IMR-90 (cell line): ENCODE measurements at regions not wholly inside any gene's neighbourhood (a gene's known extent, or its start where the extent isn't known, plus 50 kb on each side); places are given as distances from the start of the nearest gene placed in this dataset.

Source experiments
- ATAC-seq: fragments of 200-7000 bp; cut with Tn5 transposase; 2 replicates; pipeline ENCODE4 v1.9.1; 2020; ENCODE audit warnings: low read depth, mild to moderate bottlenecking, moderate library complexity
- BruUV-seq: library from RNA; stranded (reverse); fragments of 400-500 nt; replicated peaks from 2 replicates; lab custom pipeline; 2021; lab: Mats Ljungman, UMichigan
- CTCF ChIA-PET: fragments of 300-600 bp; formaldehyde crosslinking; extraction: SDS; loops from one replicate; lab custom pipeline; 2021; ENCODE audit warnings: antibody characterized with exemption; lab: Yijun Ruan, JAX
- POLR2A ChIA-PET: fragments of 300-600 bp; sonication (Branson Sonifier 250); formaldehyde crosslinking; loops from one replicate; lab custom pipeline; 2022; ENCODE audit warnings: antibody characterized with exemption; ENCODE audit not compliant: unreplicated experiment; lab: Charles Lee
- DNase-seq: peaks from one replicate; pipeline ENCODE4 v3.0.0; 2013
- H2AFZ ChIP-seq: replicated peaks from 2 replicates; pipeline ENCODE3; 2013; ENCODE audit warnings: low read length, mild to moderate bottlenecking; ENCODE audit not compliant: poor library complexity
- H2AK5ac ChIP-seq: 2 replicates; pipeline ENCODE4 v1.6.1; 2013; ENCODE audit warnings: low read depth, low read length, inconsistent platforms
- H2AK9ac ChIP-seq: replicated peaks from 2 replicates; pipeline ENCODE3; 2013; ENCODE audit warnings: mild to moderate bottlenecking, low read depth, low read length, moderate library complexity; ENCODE audit not compliant: poor library complexity
- H2BK120ac ChIP-seq: 2 replicates; pipeline ENCODE4 v1.6.1; 2013; ENCODE audit warnings: low read depth, low read length, inconsistent platforms
- H2BK15ac ChIP-seq: 3 replicates; pipeline ENCODE4 v1.6.1; 2013; ENCODE audit warnings: low read depth, low read length, inconsistent platforms
- H2BK20ac ChIP-seq: 2 replicates; pipeline ENCODE4 v1.6.1; 2013; ENCODE audit warnings: low read depth, mild to moderate bottlenecking, inconsistent platforms, low read length, moderate library complexity
- H2BK5ac ChIP-seq: 2 replicates; pipeline ENCODE4 v1.6.1; 2013; ENCODE audit warnings: mild to moderate bottlenecking, low read depth, low read length, inconsistent platforms; ENCODE audit not compliant: poor library complexity, severe bottlenecking
- H3K14ac ChIP-seq: replicated peaks from 2 replicates; pipeline ENCODE4 v1.6.1; 2013; ENCODE audit warnings: low read depth, low read length, inconsistent platforms
- H3K18ac ChIP-seq: 2 replicates; pipeline ENCODE4 v1.6.1; 2013; ENCODE audit warnings: low read depth, low read length, control low read depth
- H3K23ac ChIP-seq: 2 replicates; pipeline ENCODE4 v1.6.1; 2013; ENCODE audit warnings: low read depth, low read length, inconsistent platforms
- H3K27ac ChIP-seq: 2 replicates; pipeline ENCODE4 v1.5.1; 2013; ENCODE audit warnings: mild to moderate bottlenecking, control low read depth, low read length; ENCODE audit not compliant: insufficient read depth
- H3K27me3 ChIP-seq: 2 replicates; pipeline ENCODE4 v1.6.1; 2013; ENCODE audit warnings: low read length; ENCODE audit not compliant: control insufficient read depth, insufficient read depth
- H3K36me3 ChIP-seq: 2 replicates; pipeline ENCODE4 v1.6.1; 2013; ENCODE audit warnings: low read length, mixed read lengths; ENCODE audit not compliant: control insufficient read depth, insufficient read depth
- H3K4ac ChIP-seq: 2 replicates; pipeline ENCODE4 v1.6.1; 2013; ENCODE audit warnings: low read depth, low read length, inconsistent platforms
- H3K4me1 ChIP-seq: 2 replicates; pipeline ENCODE4 v1.6.1; 2013; ENCODE audit warnings: low read length, mixed read lengths; ENCODE audit not compliant: control insufficient read depth, insufficient read depth
- H3K4me2 ChIP-seq: 2 replicates; pipeline ENCODE4 v1.6.1; 2013; ENCODE audit warnings: low read depth, mild to moderate bottlenecking, control low read depth, low read length, moderate library complexity
- H3K4me3 ChIP-seq: 2 replicates; pipeline ENCODE4 v1.5.1; 2013; ENCODE audit warnings: low read depth, mild to moderate bottlenecking, control low read depth, low read length, moderate library complexity; ENCODE audit not compliant: insufficient read depth
- H3K56ac ChIP-seq: 2 replicates; pipeline ENCODE4 v1.6.1; 2013; ENCODE audit warnings: low read length, inconsistent platforms; ENCODE audit not compliant: insufficient read depth; ENCODE audit errors: extremely low read depth
- H3K79me1 ChIP-seq, 2 experiments: 2 replicates each; pipeline ENCODE4 v1.6.1; 2013; ENCODE audit warnings: low read length in 2 of 2, inconsistent platforms in 1 of 2, low read depth in 1 of 2
- H3K9ac ChIP-seq: 2 replicates; pipeline ENCODE4 v1.6.1; 2013; ENCODE audit warnings: low read depth, low read length, control low read depth
- H3K9me1 ChIP-seq: 2 replicates; pipeline ENCODE4 v1.6.1; 2013; ENCODE audit warnings: low read length, inconsistent platforms; ENCODE audit not compliant: insufficient read depth
- H3K9me3 ChIP-seq: 2 replicates; pipeline ENCODE4 v1.6.1; 2013; ENCODE audit warnings: low read length; ENCODE audit not compliant: control insufficient read depth, insufficient read depth
- H4K20me1 ChIP-seq: 2 replicates; pipeline ENCODE4 v1.6.1; 2013; ENCODE audit warnings: low read length, inconsistent platforms; ENCODE audit not compliant: insufficient read depth
- H4K5ac ChIP-seq: 2 replicates; pipeline ENCODE4 v1.6.1; 2013; ENCODE audit warnings: mild to moderate bottlenecking, low read depth, low read length, control low read depth
- H4K8ac ChIP-seq, 2 experiments: 2 replicates each; pipeline ENCODE4 v1.6.1; 2013; ENCODE audit warnings: low read depth in 2 of 2, low read length in 2 of 2, control low read depth in 1 of 2, inconsistent platforms in 1 of 2
- H4K91ac ChIP-seq: 2 replicates; pipeline ENCODE4 v1.6.1; 2013; ENCODE audit warnings: low read depth, low read length, inconsistent platforms; ENCODE audit not compliant: insufficient read depth
- BHLHE40 ChIP-seq: fragments of 150-350 bp; IDR thresholded peaks from 2 replicates; pipeline ENCODE4 v1.6.1; 2016; ENCODE audit warnings: mild to moderate bottlenecking, low read depth, low read length
- CEBPB ChIP-seq: IDR thresholded peaks from 2 replicates; pipeline ENCODE4 v1.6.1; 2012; ENCODE audit warnings: low read depth, low read length, improper control_type of control experiment
- CHD1 ChIP-seq: IDR thresholded peaks from 2 replicates; pipeline ENCODE4 v1.6.1; 2012; ENCODE audit warnings: low read depth, low read length, improper control_type of control experiment
- FOS ChIP-seq: fragments of 150-350 bp; IDR thresholded peaks from 2 replicates; pipeline ENCODE4 v1.6.1; 2016; ENCODE audit warnings: low read depth, low read length
- MAFK ChIP-seq: IDR thresholded peaks from 2 replicates; pipeline ENCODE4 v1.6.1; 2012; ENCODE audit warnings: low read depth, low read length, improper control_type of control experiment
- MAZ ChIP-seq: IDR thresholded peaks from 2 replicates; pipeline ENCODE4 v1.6.1; 2012; ENCODE audit warnings: low read depth, mild to moderate bottlenecking, low read length, improper control_type of control experiment, moderate library complexity, borderline replicate concordance
- MXI1 ChIP-seq: IDR thresholded peaks from 2 replicates; pipeline ENCODE4 v1.6.1; 2012; ENCODE audit warnings: low read depth, mild to moderate bottlenecking, low read length, moderate library complexity, borderline replicate concordance
- NFE2L2 ChIP-seq: fragments of 150-350 bp; IDR thresholded peaks from 2 replicates; pipeline ENCODE4 v1.6.1; 2016; ENCODE audit warnings: low read depth, mild to moderate bottlenecking, low read length
- RCOR1 ChIP-seq: IDR thresholded peaks from 2 replicates; pipeline ENCODE4 v1.6.1; 2012; ENCODE audit warnings: mild to moderate bottlenecking, low read length, improper control_type of control experiment; ENCODE audit not compliant: insufficient replicate concordance
- RFX5 ChIP-seq: IDR thresholded peaks from 2 replicates; pipeline ENCODE4 v1.8.0; 2012; ENCODE audit warnings: low read depth, mild to moderate bottlenecking, low read length, moderate library complexity
- SMC3 ChIP-seq: fragments of 150-350 bp; IDR thresholded peaks from 2 replicates; pipeline ENCODE4 v1.6.1; 2016; ENCODE audit warnings: low read depth, mild to moderate bottlenecking, antibody characterized with exemption, low read length, moderate library complexity
- WGBS, 2 experiments: methylation state at CpG; one replicate each; pipeline versions ENCODE4 v1.1.5 to v1.1.7; 2013; ENCODE audit warnings: missing lambda C conversion rate in 2 of 2; ENCODE audit not compliant: insufficient read length in 1 of 2; ENCODE audit errors: extremely low coverage in 2 of 2; 5-methylcytosine and 5-hydroxymethylcytosine counted together
- dilution Hi-C: fragments of 300-500 bp; cut with HindIII; formaldehyde crosslinking; loops from one replicate; pipeline ENCODE4 v1.14.3; 2018; ENCODE audit warnings: low sequenced_read_pairs; ENCODE audit not compliant: unreplicated experiment
- in situ Hi-C: fragments of 300-500 bp; cut with MboI; formaldehyde crosslinking; loops from 3 replicates; pipeline ENCODE4 v1.14.3; 2019; ENCODE audit warnings: low sequenced_read_pairs, inconsistent platforms, mixed read lengths
- intact Hi-C: fragments of 100-400 bp; cut with micrococcal nuclease; formaldehyde crosslinking; loops from 2 replicates; pipeline ENCODE4 v1.10.0; 2022
- TF ChIP-seq, protein P1 (sequence below): fragments of 150-350 bp; IDR thresholded peaks from 2 replicates; pipeline ENCODE4 v1.6.1; 2017; ENCODE audit warnings: mild to moderate bottlenecking, antibody characterized with exemption, low read length, low read depth
- TF ChIP-seq, protein P2 (sequence below): conservative IDR thresholded peaks from 2 replicates; pipeline ENCODE4 v1.5.1; 2012; ENCODE audit warnings: mild to moderate bottlenecking, low read depth, low read length, improper control_type of control experiment

DNA sequence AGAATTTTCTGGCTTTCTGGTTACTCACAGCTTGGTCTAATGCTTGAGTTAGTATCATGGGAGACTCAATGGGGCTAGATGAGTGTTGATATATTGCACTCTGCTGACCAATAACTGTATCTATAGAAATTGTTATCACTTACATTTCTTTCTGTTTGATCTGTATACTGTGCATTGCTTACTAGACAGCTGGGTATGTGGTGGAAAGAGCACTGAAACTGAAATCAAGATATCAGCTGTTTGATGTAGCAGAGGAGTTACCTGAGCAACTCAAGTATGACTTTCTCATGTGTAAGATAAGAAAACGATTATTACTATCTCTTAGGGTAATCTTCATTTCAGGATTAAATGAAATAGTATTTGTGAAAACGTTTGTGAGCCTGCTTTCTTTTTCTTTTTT lies 183.0 kb downstream of the SLC15A5 start:
- no TSS peak for BruUV-seq
- H3K4me1 ChIP-seq = no peaks in the 10 kb centered on the region
- intact Hi-C loops = no loop called here
- WGBS, 2 experiments = 0% methylated on average over 1 of the region's 2 CpGs; no CpG with 5 or more reads in 1 of the 2 experiments
- H2BK15ac ChIP-seq = no peak overlapping the region
- no peak overlapping the region for H3K18ac ChIP-seq
- ATAC-seq (no peak), DNase-seq (no peak)
- ChIA-PET POLR2A (no interaction called here), CTCF (no interaction called here)
- no peaks in the 10 kb centered on the region for H3K9me3 ChIP-seq
- H3K9me1 ChIP-seq = no peaks in the 10 kb centered on the region
- no peak overlapping the region for H2BK20ac ChIP-seq
- H3K4ac ChIP-seq = no peak overlapping the region
- H3K4me3 ChIP-seq = no peak overlapping the region
- H3K9ac ChIP-seq = no peak overlapping the region
- H3K4me2 ChIP-seq = no peak overlapping the region
- no peaks in the 10 kb centered on the region for H3K79me1 ChIP-seq
- dilution Hi-C loops = no loop called here
- H4K20me1 ChIP-seq = no peaks in the 10 kb centered on the region
- in situ Hi-C loops = no loop called here
- no peak overlapping the region for H3K23ac ChIP-seq
- TF ChIP-seq RCOR1 (no peak), FOS (no peak), SMC3 (no peak), BHLHE40 (no peak), MXI1 (no peak), RFX5 (no peak), CEBPB (no peak), MAFK (no peak), NFE2L2 (no peak), MAZ (no peak), CHD1 (no peak)
- TF ChIP-seq, protein P1, sequence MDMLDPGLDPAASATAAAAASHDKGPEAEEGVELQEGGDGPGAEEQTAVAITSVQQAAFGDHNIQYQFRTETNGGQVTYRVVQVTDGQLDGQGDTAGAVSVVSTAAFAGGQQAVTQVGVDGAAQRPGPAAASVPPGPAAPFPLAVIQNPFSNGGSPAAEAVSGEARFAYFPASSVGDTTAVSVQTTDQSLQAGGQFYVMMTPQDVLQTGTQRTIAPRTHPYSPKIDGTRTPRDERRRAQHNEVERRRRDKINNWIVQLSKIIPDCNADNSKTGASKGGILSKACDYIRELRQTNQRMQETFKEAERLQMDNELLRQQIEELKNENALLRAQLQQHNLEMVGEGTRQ = no peak
- TF ChIP-seq, protein P2, sequence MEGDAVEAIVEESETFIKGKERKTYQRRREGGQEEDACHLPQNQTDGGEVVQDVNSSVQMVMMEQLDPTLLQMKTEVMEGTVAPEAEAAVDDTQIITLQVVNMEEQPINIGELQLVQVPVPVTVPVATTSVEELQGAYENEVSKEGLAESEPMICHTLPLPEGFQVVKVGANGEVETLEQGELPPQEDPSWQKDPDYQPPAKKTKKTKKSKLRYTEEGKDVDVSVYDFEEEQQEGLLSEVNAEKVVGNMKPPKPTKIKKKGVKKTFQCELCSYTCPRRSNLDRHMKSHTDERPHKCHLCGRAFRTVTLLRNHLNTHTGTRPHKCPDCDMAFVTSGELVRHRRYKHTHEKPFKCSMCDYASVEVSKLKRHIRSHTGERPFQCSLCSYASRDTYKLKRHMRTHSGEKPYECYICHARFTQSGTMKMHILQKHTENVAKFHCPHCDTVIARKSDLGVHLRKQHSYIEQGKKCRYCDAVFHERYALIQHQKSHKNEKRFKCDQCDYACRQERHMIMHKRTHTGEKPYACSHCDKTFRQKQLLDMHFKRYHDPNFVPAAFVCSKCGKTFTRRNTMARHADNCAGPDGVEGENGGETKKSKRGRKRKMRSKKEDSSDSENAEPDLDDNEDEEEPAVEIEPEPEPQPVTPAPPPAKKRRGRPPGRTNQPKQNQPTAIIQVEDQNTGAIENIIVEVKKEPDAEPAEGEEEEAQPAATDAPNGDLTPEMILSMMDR = no peak
- no peak overlapping the region for H2BK120ac ChIP-seq
- no peak overlapping the region for H3K56ac ChIP-seq
- no peaks in the 10 kb centered on the region for H3K27me3 ChIP-seq
- H2AFZ ChIP-seq = no peak overlapping the region
- no peak overlapping the region for H2BK5ac ChIP-seq
- no peak overlapping the region for H4K5ac ChIP-seq
- H4K91ac ChIP-seq = no peak overlapping the region
- H4K8ac ChIP-seq = no peak overlapping the region
- H2AK9ac ChIP-seq = no peak overlapping the region
- no peak overlapping the region for H3K27ac ChIP-seq
- no peak overlapping the region for H3K14ac ChIP-seq
- H2AK5ac ChIP-seq = no peak overlapping the region
- no peaks in the 10 kb centered on the region for H3K36me3 ChIP-seq
